Mesendoderm (in vitro differentiated cells): ENCODE measurements at regions not wholly inside any gene's neighbourhood (a gene's known extent, or its start where the extent isn't known, plus 50 kb on each side); places are given as distances from the start of the nearest gene placed in this dataset.
"Not testable (repeated sequence)": the region's sequence is repeated elsewhere in the genome, so short reads cannot be mapped to it uniquely, and the experiment has no call there.

Experiments used
- DNase-seq: peaks from one replicate; pipeline ENCODE4 v3.0.0; 2013
- H2AK5ac ChIP-seq: 2 replicates; pipeline ENCODE4 v1.6.1; 2013; ENCODE audit warnings: low read length, inconsistent platforms
- H2BK120ac ChIP-seq: 2 replicates; pipeline ENCODE4 v1.6.1; 2013; ENCODE audit warnings: low read depth, mild to moderate bottlenecking, low read length, moderate library complexity, mixed read lengths
- H2BK15ac ChIP-seq: replicated peaks from 2 replicates; pipeline ENCODE4 v1.6.1; 2013; ENCODE audit warnings: low read depth, mild to moderate bottlenecking, moderate library complexity
- H2BK5ac ChIP-seq: 2 replicates; pipeline ENCODE4 v1.6.1; 2013; ENCODE audit warnings: low read length, inconsistent platforms
- H3K18ac ChIP-seq: 2 replicates; pipeline ENCODE4 v1.6.1; 2013; ENCODE audit warnings: mild to moderate bottlenecking, low read length, mixed read lengths
- H3K23ac ChIP-seq: one replicate; pipeline ENCODE4 v1.6.1; 2013; ENCODE audit warnings: low read length
- H3K27ac ChIP-seq: 2 replicates; pipeline ENCODE4 v1.5.1; 2013; ENCODE audit warnings: low read depth, mild to moderate bottlenecking, inconsistent platforms, low read length, moderate library complexity
- H3K27me3 ChIP-seq: 2 replicates; pipeline ENCODE4 v1.6.1; 2013; ENCODE audit warnings: low read length, control low read depth, mild to moderate bottlenecking, inconsistent platforms; ENCODE audit not compliant: insufficient read depth, poor library complexity
- H3K36me3 ChIP-seq: 2 replicates; pipeline ENCODE4 v1.6.1; 2013; ENCODE audit warnings: low read length, inconsistent platforms; ENCODE audit not compliant: control insufficient read depth, insufficient read depth
- H3K4ac ChIP-seq: one replicate; pipeline ENCODE4 v1.6.1; 2013; ENCODE audit warnings: low read depth, mild to moderate bottlenecking, low read length, moderate library complexity
- H3K4me1 ChIP-seq: 2 replicates; pipeline ENCODE4 v1.6.1; 2013; ENCODE audit warnings: low read depth, low read length, inconsistent platforms; ENCODE audit not compliant: control insufficient read depth
- H3K4me2 ChIP-seq: 2 replicates; pipeline ENCODE4 v1.6.1; 2013; ENCODE audit warnings: low read length
- H3K4me3 ChIP-seq: 2 replicates; pipeline ENCODE4 v1.5.1; 2013; ENCODE audit warnings: mild to moderate bottlenecking, low read length
- H3K56ac ChIP-seq: one replicate; pipeline ENCODE4 v1.6.1; 2013; ENCODE audit warnings: low read length
- H3K79me1 ChIP-seq: 2 replicates; pipeline ENCODE4 v1.6.1; 2013; ENCODE audit warnings: low read length, inconsistent platforms
- H3K79me2 ChIP-seq: 2 replicates; pipeline ENCODE4 v1.6.1; 2013; ENCODE audit warnings: mild to moderate bottlenecking, low read length; ENCODE audit not compliant: control insufficient read depth, insufficient read depth
- H3K9ac ChIP-seq: 2 replicates; pipeline ENCODE4 v1.6.1; 2013; ENCODE audit warnings: low read length, inconsistent platforms
- H4K5ac ChIP-seq: one replicate; pipeline ENCODE4 v1.6.1; 2013; ENCODE audit warnings: low read length
- H4K8ac ChIP-seq: one replicate; pipeline ENCODE4 v1.6.1; 2013; ENCODE audit warnings: low read depth, mild to moderate bottlenecking, control low read depth, low read length, moderate library complexity
- WGBS: extraction: QIAGEN DNeasy Blood & Tissue Kit; methylation state at CpG from one replicate; pipeline ENCODE4 v1.1.7; 2013; ENCODE audit warnings: low lambda C conversion rate, missing lambda C conversion rate; ENCODE audit not compliant: insufficient coverage; ENCODE audit errors: extremely low coverage; 5-methylcytosine and 5-hydroxymethylcytosine counted together

DNA sequence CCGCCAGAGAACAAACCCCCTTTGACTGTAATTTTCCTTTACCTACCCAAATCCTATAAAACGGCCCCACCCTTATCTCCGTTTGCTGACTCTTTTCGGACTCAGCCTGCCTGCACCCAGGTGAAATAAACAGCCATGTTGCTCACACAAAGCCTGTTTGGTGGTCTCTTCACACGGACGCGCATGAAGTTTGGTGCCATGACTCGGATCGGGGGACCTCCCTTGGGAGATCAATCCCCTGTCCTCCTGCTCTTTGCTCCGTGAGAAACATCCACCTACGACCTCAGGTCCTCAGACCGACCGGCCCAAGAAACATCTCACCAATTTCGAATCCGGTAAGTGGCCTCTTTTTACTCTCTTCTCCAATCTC is 52.1 kb upstream of the FAM124A start:
- H3K56ac ChIP-seq, result peak overlapping the region; percentile 83
- peaks cover 18% of the 10 kb centered on the region for H3K4me1 ChIP-seq

DNA sequence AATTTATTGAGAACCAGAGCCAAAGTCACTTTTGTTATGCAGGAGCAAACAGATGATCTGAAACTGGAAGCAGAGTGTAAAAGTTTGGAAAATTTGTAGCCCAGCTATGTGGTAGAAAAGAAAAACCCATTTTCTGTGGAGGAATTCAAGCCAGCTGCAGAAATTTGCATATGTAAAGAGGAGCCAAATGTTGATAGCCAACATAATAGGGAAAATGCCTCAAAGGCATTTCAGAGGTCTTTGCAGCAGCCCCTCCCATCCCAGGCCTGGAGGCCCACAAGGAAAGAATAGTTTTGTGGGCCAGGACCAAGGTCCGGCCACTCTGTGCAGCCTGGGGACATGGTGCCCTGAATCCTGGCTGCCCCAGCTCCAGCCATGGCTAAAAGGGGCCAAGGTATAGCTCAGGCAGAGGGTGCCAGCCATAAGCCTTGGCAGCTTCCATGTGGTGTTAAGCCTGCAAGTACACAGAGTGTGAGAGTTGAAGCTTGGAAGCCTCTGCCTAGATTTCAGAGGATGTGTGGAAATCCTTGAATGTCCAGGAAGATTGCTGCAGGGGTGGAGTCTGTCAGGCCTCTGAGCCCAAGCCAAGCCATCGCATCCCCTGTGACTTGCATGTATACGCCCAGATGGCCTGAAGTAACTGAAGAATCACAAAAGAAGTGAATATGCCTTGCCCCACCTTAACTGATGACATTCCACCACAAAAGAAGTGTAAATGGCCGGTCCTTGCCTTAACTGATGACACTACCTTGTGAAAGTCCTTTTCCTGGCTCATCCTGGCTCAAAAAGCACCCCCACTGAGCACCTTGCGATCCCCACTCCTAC is 52.7 kb upstream of the FAM124A start:
- H3K36me3 ChIP-seq, H3K4me3 ChIP-seq, H3K79me1 ChIP-seq, H2AK5ac ChIP-seq, H3K27me3 ChIP-seq, H3K23ac ChIP-seq, H4K8ac ChIP-seq: not testable (repeated sequence)
- H2BK15ac ChIP-seq, result peak overlapping the region; percentile 79
- peak overlapping the region; percentile 98 for H3K18ac ChIP-seq
- H3K27ac ChIP-seq, result peak overlapping the region; percentile 99
- WGBS, result no CpG with 5 or more reads among the region's 5 CpGs
- H2BK120ac ChIP-seq, result peak overlapping the region; percentile 83
- peaks cover 10% of the 10 kb centered on the region for H3K79me2 ChIP-seq
- peak overlapping the region; percentile 85 for H3K9ac ChIP-seq
- H4K5ac ChIP-seq, result peak overlapping the region; percentile 3
- peak overlapping the region; percentile 49 for H3K4me2 ChIP-seq
- peak overlapping the region; percentile 100 for H2BK5ac ChIP-seq
- peak overlapping the region; percentile 90 for H3K4ac ChIP-seq
- H3K4me1 ChIP-seq, result peaks cover 16% of the 10 kb centered on the region
- H3K56ac ChIP-seq, result peak overlapping the region; percentile 97
- peak; percentile 94 for DNase-seq

More for the DNA sequence above, 52.1 kb upstream of the FAM124A start:
- Histone ChIP-seq H3K79me2 (peaks cover 13% of the 10 kb centered on the region), H3K27ac (peak overlapping the region; percentile 91), H3K18ac (peak overlapping the region; percentile 87), H3K9ac (peak overlapping the region; percentile 74), H3K4me3 (peak overlapping the region; percentile 48)
- H4K5ac ChIP-seq, H4K8ac ChIP-seq, H2BK15ac ChIP-seq, H3K23ac ChIP-seq, H2BK5ac ChIP-seq, H3K36me3 ChIP-seq, H2BK120ac ChIP-seq, H3K4me2 ChIP-seq, H3K4ac ChIP-seq, H3K79me1 ChIP-seq, H2AK5ac ChIP-seq, H3K27me3 ChIP-seq: not testable (repeated sequence)
- WGBS, result no CpG with 5 or more reads among the region's 15 CpGs
- DNase-seq, result peak; percentile 65

GRCh38 chr13:51168623-51169022 is 53.6 kb upstream of the FAM124A start:
- H3K27ac ChIP-seq, result peak overlapping the region; percentile 99
- peak overlapping the region; percentile 66 for H3K9ac ChIP-seq
- H4K5ac ChIP-seq, result peak overlapping the region; percentile 3
- no peak overlapping the region for H3K4me2 ChIP-seq
- H3K27me3 ChIP-seq, result no peaks in the 10 kb centered on the region
- H3K4me3 ChIP-seq, result no peak overlapping the region
- H2AK5ac ChIP-seq, result peak overlapping the region; percentile 93
- peaks cover 6% of the 10 kb centered on the region for H3K79me1 ChIP-seq
- H2BK15ac ChIP-seq, result no peak overlapping the region
- H2BK120ac ChIP-seq, result peak overlapping the region; percentile 35
- H2BK5ac ChIP-seq, result peak overlapping the region; percentile 87
- H3K79me2 ChIP-seq, result peaks cover 10% of the 10 kb centered on the region
- peak; percentile 65 for DNase-seq
- no peak overlapping the region for H4K8ac ChIP-seq
- peak overlapping the region; percentile 69 for H3K56ac ChIP-seq
- no peaks in the 10 kb centered on the region for H3K36me3 ChIP-seq
- H3K4me1 ChIP-seq, result peaks cover 22% of the 10 kb centered on the region
- no peak overlapping the region for H3K23ac ChIP-seq
- peak overlapping the region; percentile 73 for H3K4ac ChIP-seq
- peak overlapping the region; percentile 98 for H3K18ac ChIP-seq
- no CpG with 5 or more reads among the region's 2 CpGs for WGBS

GRCh38 chr13:51167393-51168191 is 54.6 kb upstream of the FAM124A start:
- H3K23ac ChIP-seq, result no peak overlapping the region
- no peaks in the 10 kb centered on the region for H3K27me3 ChIP-seq
- H3K79me2 ChIP-seq, result peaks cover 9% of the 10 kb centered on the region
- H3K4me3 ChIP-seq, result no peak overlapping the region
- H3K56ac ChIP-seq, result peak overlapping the region; percentile 76
- H2BK120ac ChIP-seq, result peak overlapping the region; percentile 96
- WGBS, result no CpG with 5 or more reads among the region's 4 CpGs
- peaks cover 30% of the 10 kb centered on the region for H3K4me1 ChIP-seq
- H3K4me2 ChIP-seq, result no peak overlapping the region
- peak overlapping the region; percentile 15 for H3K9ac ChIP-seq
- H3K27ac ChIP-seq, result peak overlapping the region; percentile 99
- peak overlapping the region; percentile 61 for H2BK5ac ChIP-seq
- H2BK15ac ChIP-seq, result peak overlapping the region; percentile 75
- peak overlapping the region; percentile 87 for H3K18ac ChIP-seq
- no peaks in the 10 kb centered on the region for H3K36me3 ChIP-seq
- no peak overlapping the region for H4K8ac ChIP-seq
- H3K4ac ChIP-seq, result peak overlapping the region; percentile 90
- no peak for DNase-seq
- no peak overlapping the region for H4K5ac ChIP-seq
- peak overlapping the region; percentile 93 for H2AK5ac ChIP-seq
- peaks cover 6% of the 10 kb centered on the region for H3K79me1 ChIP-seq

DNA sequence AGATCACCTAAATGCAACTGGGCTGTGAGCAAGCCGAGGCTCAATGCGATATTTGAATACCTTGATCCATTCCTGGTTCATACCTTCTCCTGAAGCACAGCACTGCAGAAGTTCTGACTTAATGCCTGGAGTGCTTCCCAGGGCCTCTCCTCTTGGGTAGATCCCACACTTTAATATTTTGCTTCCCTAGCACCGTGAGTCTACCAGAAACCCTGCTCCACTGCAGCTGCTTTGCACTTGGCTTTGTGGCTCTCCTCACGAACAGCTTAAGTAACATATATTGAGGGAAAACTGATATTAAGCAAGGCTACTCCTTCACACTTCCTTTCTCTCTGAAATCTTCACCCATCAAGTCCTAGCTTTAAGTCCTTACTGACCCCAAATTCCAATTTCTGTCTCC is 51.6 kb upstream of the C13orf42 start:
- Histone ChIP-seq H4K8ac (no peak overlapping the region), H4K5ac (no peak overlapping the region), H3K27ac (no peak overlapping the region), H3K27me3 (no peaks in the 10 kb centered on the region), H3K23ac (no peak overlapping the region), H3K79me1 (peaks cover 6% of the 10 kb centered on the region), H2BK5ac (peak overlapping the region; percentile 8), H3K36me3 (no peaks in the 10 kb centered on the region), H3K4ac (peak overlapping the region; percentile 96), H3K56ac (peak overlapping the region; percentile 19), H2BK120ac (peak overlapping the region; percentile 24), H3K4me3 (no peak overlapping the region), H2AK5ac (peak overlapping the region; percentile 28), H3K4me1 (peaks cover 30% of the 10 kb centered on the region), H3K79me2 (peaks cover 2% of the 10 kb centered on the region), H3K9ac (no peak overlapping the region), H2BK15ac (peak overlapping the region; percentile 37), H3K4me2 (no peak overlapping the region), H3K18ac (peak overlapping the region; percentile 86)
- no peak for DNase-seq
- WGBS, result no CpG with 5 or more reads among the region's 4 CpGs
